ENCODE measurements at regions not wholly inside any gene's neighbourhood (a gene's known extent, or its start where the extent isn't known, plus 50 kb on each side); places are given as distances from the start of the nearest gene placed in this dataset.

- TF ChIP-seq REST (IDR thresholded peaks at IDR 0.05; ENCODE audit: insufficient read depth in 1 of 2, low read depth in 2 of 2, low read length in 2 of 2): no peak
- no peak for TF ChIP-seq POLR2AphosphoS5 (IDR thresholded peaks at IDR 0.05; ENCODE audit: low read depth, low read length)
- no peak for TF ChIP-seq FOXP2 (optimal IDR thresholded peaks at IDR 0.05; ENCODE audit: borderline replicate concordance, extremely low read depth, extremely low read length, insufficient read depth)
- TF ChIP-seq TAF1 (IDR thresholded peaks at IDR 0.05; ENCODE audit: borderline replicate concordance, insufficient read depth, low read length): no peak
- TF ChIP-seq SIN3A (IDR thresholded peaks at IDR 0.05; ENCODE audit: borderline replicate concordance, insufficient read depth, low read length): no peak
Observed at GRCh38 chr7:69411466-69411865, 186.8 kb upstream of the AUTS2 start.

GRCh38 chr7:69412331-69413146 is 185.7 kb upstream of the AUTS2 start:
- TF ChIP-seq SIN3A (IDR thresholded peaks at IDR 0.05; ENCODE audit: borderline replicate concordance, insufficient read depth, low read length) (no peak), FOXP2 (optimal IDR thresholded peaks at IDR 0.05; ENCODE audit: borderline replicate concordance, extremely low read depth, extremely low read length, insufficient read depth) (no peak), TAF1 (IDR thresholded peaks at IDR 0.05; ENCODE audit: borderline replicate concordance, insufficient read depth, low read length) (no peak), REST (IDR thresholded peaks at IDR 0.05; ENCODE audit: insufficient read depth in 1 of 2, low read depth in 2 of 2, low read length in 2 of 2) (no peak), POLR2AphosphoS5 (IDR thresholded peaks at IDR 0.05; ENCODE audit: low read depth, low read length) (no peak)

- TF ChIP-seq POLR2AphosphoS5 (IDR thresholded peaks at IDR 0.05; ENCODE audit: low read depth, low read length) (no peak), FOXP2 (optimal IDR thresholded peaks at IDR 0.05; ENCODE audit: borderline replicate concordance, extremely low read depth, extremely low read length, insufficient read depth) (no peak), TAF1 (IDR thresholded peaks at IDR 0.05; ENCODE audit: borderline replicate concordance, insufficient read depth, low read length) (no peak), REST (IDR thresholded peaks at IDR 0.05; ENCODE audit: insufficient read depth in 1 of 2, low read depth in 2 of 2, low read length in 2 of 2) (no peak), SIN3A (IDR thresholded peaks at IDR 0.05; ENCODE audit: borderline replicate concordance, insufficient read depth, low read length) (no peak)
Observed at GRCh38 chr7:69414555-69414954, 183.7 kb upstream of the AUTS2 start.

- no peak for TF ChIP-seq FOXP2 (optimal IDR thresholded peaks at IDR 0.05; ENCODE audit: borderline replicate concordance, extremely low read depth, extremely low read length, insufficient read depth)
- TF ChIP-seq REST (IDR thresholded peaks at IDR 0.05; ENCODE audit: insufficient read depth in 1 of 2, low read depth in 2 of 2, low read length in 2 of 2): no peak
- no peak for TF ChIP-seq SIN3A (IDR thresholded peaks at IDR 0.05; ENCODE audit: borderline replicate concordance, insufficient read depth, low read length)
- no peak for TF ChIP-seq POLR2AphosphoS5 (IDR thresholded peaks at IDR 0.05; ENCODE audit: low read depth, low read length)
- no peak for TF ChIP-seq TAF1 (IDR thresholded peaks at IDR 0.05; ENCODE audit: borderline replicate concordance, insufficient read depth, low read length)
Observed at GRCh38 chr7:69418869-69419670, 179.2 kb upstream of the AUTS2 start.

All from PFSK-1 (cell line).